NB4 (cell line): ENCODE measurements at regions not wholly inside any gene's neighbourhood (a gene's known extent, or its start where the extent isn't known, plus 50 kb on each side); places are given as distances from the start of the nearest gene placed in this dataset.

Experiments used
- DNase-seq: peaks from one replicate; pipeline ENCODE4 v3.0.0; 2010; ENCODE audit warnings: low read depth
- H3K4me3 ChIP-seq: one replicate; pipeline ENCODE4 v1.5.1; 2011; ENCODE audit warnings: mild to moderate bottlenecking, low read depth, low read length, moderate library complexity
- CTCF ChIP-seq: IDR thresholded peaks from one replicate; pipeline ENCODE4 v1.5.1; 2012; ENCODE audit warnings: low read depth, low read length
- MAX ChIP-seq: IDR thresholded peaks from 2 replicates; pipeline ENCODE4 v1.6.1; 2011; ENCODE audit warnings: low read depth, low read length
- MYC ChIP-seq: IDR thresholded peaks from 2 replicates; pipeline ENCODE4 v1.6.1; 2011; ENCODE audit warnings: low read depth, low read length
- POLR2A ChIP-seq: IDR thresholded peaks from 2 replicates; pipeline ENCODE4 v1.6.1; 2011; ENCODE audit warnings: mild to moderate bottlenecking; ENCODE audit not compliant: insufficient read length; ENCODE audit errors: extremely low read depth

- no peak for DNase-seq
- no peak for TF ChIP-seq MAX
- no peak for TF ChIP-seq CTCF
- no peak for TF ChIP-seq POLR2A
- TF ChIP-seq MYC = no peak
- H3K4me3 ChIP-seq = no peak overlapping the region
These were observed 154.6 kb upstream of the PRR20A start for GRCh38 chr13:56986121-56986520.

GRCh38 chr13:56988543-56988942, 152.2 kb upstream of the PRR20A start:
- DNase-seq = no peak
- TF ChIP-seq MAX (no peak), MYC (no peak), CTCF (no peak), POLR2A (no peak)
- no peak overlapping the region for H3K4me3 ChIP-seq

GRCh38 chr13:57003682-57004081, 137.0 kb upstream of the PRR20A start:
- DNase-seq = no peak
- TF ChIP-seq CTCF (no peak), POLR2A (no peak), MAX (no peak), MYC (no peak)
- H3K4me3 ChIP-seq = no peak overlapping the region

GRCh38 chr13:57017357-57017756, 123.4 kb upstream of the PRR20A start:
- DNase-seq = no peak
- TF ChIP-seq POLR2A = no peak
- TF ChIP-seq CTCF = no peak
- no peak for TF ChIP-seq MYC
- no peak for TF ChIP-seq MAX

GRCh38 chr13:57018915-57019314, 121.8 kb upstream of the PRR20A start:
- DNase-seq = no peak
- TF ChIP-seq POLR2A (no peak), MYC (no peak), MAX (no peak), CTCF (no peak)
- H3K4me3 ChIP-seq = no peak overlapping the region

More at GRCh38 chr13:57017357-57017756, 123.4 kb upstream of the PRR20A start:
- H3K4me3 ChIP-seq = no peak overlapping the region

- H3K4me3 ChIP-seq = no peak overlapping the region
- peak; percentile 3 for DNase-seq
- no peak for TF ChIP-seq MYC
- no peak for TF ChIP-seq POLR2A
- no peak for TF ChIP-seq MAX
- no peak for TF ChIP-seq CTCF
These were observed 110.0 kb upstream of the PRR20A start for GRCh38 chr13:57030671-57031070.
